Erythroblast (primary cell): ENCODE measurements at regions not wholly inside any gene's neighbourhood (a gene's known extent, or its start where the extent isn't known, plus 50 kb on each side); places are given as distances from the start of the nearest gene placed in this dataset.

Experiments
- GATA1 ChIP-seq: IDR thresholded peaks from 2 replicates; pipeline ENCODE4 v1.6.1; 2011; ENCODE audit warnings: low read depth, mild to moderate bottlenecking, control low read depth, low read length, moderate library complexity
- POLR2A ChIP-seq: IDR thresholded peaks from 2 replicates; pipeline ENCODE4 v1.6.1; 2011; ENCODE audit warnings: mild to moderate bottlenecking, low read length

DNA sequence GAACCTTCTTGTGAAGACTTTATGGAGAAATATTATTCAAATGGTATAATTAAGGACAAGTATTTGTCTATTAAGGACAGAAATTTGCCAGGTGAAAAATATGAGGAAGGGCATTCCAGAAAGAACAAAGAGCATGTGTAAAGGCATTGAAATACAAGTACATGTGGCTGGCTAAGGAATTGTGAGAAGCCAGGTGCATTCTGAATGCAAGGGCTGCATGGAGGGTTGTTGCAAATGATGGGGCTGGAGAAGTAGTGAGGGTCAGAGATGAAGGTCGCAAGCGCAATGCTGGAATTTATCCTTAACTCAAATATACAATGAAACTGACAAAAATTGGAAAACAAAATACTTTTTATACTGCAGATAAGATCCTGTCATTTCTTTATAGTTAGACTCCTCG is 437.7 kb downstream of the ADAMTS20 start:
- TF ChIP-seq POLR2A (no peak), GATA1 (no peak)
